D721Med (cell line): ENCODE measurements at regions not wholly inside any gene's neighbourhood (a gene's known extent, or its start where the extent isn't known, plus 50 kb on each side); places are given as distances from the start of the nearest gene placed in this dataset.
"Not testable (repeated sequence)": the region's sequence is repeated elsewhere in the genome, so short reads cannot be mapped to it uniquely, and the experiment has no call there.

Source experiments
- DNase-seq: peaks from one replicate; pipeline ENCODE4 v3.0.0; 2011; ENCODE audit warnings: low spot score; ENCODE audit not compliant: insufficient read length
- FAIRE-seq: peaks from 2 replicates; lab custom pipeline; 2011; peaks lifted over from hg19 to GRCh38; lab: Jason Lieb, UNC
- TF ChIP-seq, protein P1 (sequence below): IDR thresholded peaks from 2 replicates; pipeline ENCODE4 v1.5.1; 2012; ENCODE audit warnings: mild to moderate bottlenecking, control low read depth; ENCODE audit not compliant: insufficient read depth; ENCODE audit errors: missing control alignments

DNA sequence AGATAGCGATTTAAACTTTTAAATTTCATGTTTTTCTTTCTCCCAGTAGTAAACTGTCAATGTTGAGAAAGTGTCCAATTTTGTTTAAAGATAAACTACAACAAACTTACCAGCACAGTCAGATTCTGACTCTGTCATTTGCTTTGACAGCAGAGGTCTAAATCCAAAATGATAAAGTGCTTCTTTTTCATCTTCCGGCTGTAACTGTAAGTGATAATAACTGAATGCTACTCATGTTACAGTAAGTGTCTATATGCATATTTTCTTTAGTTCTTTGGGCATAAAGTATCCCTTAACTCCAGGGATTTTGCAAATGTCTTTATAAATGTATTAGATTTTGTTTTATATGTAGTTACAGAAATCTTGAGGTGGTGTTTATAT lies 610.4 kb downstream of the RFPL4B start:
- TF ChIP-seq, protein P1, sequence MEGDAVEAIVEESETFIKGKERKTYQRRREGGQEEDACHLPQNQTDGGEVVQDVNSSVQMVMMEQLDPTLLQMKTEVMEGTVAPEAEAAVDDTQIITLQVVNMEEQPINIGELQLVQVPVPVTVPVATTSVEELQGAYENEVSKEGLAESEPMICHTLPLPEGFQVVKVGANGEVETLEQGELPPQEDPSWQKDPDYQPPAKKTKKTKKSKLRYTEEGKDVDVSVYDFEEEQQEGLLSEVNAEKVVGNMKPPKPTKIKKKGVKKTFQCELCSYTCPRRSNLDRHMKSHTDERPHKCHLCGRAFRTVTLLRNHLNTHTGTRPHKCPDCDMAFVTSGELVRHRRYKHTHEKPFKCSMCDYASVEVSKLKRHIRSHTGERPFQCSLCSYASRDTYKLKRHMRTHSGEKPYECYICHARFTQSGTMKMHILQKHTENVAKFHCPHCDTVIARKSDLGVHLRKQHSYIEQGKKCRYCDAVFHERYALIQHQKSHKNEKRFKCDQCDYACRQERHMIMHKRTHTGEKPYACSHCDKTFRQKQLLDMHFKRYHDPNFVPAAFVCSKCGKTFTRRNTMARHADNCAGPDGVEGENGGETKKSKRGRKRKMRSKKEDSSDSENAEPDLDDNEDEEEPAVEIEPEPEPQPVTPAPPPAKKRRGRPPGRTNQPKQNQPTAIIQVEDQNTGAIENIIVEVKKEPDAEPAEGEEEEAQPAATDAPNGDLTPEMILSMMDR, result no peak
- FAIRE-seq, result no peak
- DNase-seq, result no peak

- DNase-seq, FAIRE-seq: not testable (repeated sequence)
Observed at GRCh38 chr6:112960130-112960529, 613.0 kb downstream of the RFPL4B start.

DNA sequence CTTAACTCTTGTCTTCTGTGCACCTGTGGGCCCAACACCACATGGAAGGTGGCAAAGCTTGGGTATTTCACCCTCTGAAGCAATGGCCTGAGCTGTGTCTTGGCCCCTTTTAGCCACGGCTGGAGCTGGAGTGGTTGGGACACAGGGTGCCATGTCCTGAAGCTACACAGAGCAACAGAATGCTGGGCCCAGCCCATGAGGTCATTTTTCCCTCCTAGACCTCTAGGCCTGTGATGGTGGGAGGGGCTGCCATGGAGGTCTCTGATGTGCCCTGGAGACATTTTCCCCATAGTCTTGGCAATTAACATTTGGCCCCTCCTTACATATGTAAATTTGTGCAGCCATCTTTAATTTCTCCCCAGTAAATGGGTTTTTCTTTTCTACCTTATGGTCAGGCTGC lies 620.8 kb downstream of the RFPL4B start:
- DNase-seq (no peak), FAIRE-seq (no peak)
- TF ChIP-seq, protein P1, result no peak

GRCh38 chr6:112971651-112972050 lies 624.5 kb downstream of the RFPL4B start:
- TF ChIP-seq, protein P1, result no peak
- DNase-seq (no peak), FAIRE-seq (no peak)

GRCh38 chr6:112974931-112975330 lies 627.8 kb downstream of the RFPL4B start:
- DNase-seq, FAIRE-seq: not testable (repeated sequence)

- not testable (repeated sequence) for DNase-seq, FAIRE-seq
Observed at GRCh38 chr6:112976579-112976978, 629.4 kb downstream of the RFPL4B start.

DNA sequence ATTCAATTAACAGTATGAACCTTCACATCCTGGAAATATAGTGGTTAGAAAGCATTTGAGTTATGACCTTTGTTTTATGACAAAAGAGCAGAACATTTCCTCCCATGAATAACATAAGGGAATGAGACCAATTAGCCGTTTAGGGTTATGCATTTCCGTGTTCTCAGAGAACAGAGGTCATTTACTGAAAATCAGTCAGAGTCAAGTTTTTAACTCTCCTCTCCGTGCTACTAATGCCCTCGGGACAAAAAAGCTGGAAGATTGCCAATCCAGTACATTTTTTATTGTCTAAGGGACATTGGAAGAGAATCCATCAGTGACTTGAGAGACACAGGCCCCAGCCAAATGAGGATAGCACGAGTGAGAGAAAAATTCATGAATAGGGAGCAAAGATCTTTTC lies 632.7 kb downstream of the RFPL4B start:
- FAIRE-seq (no peak), DNase-seq (no peak)
- TF ChIP-seq, protein P1, result no peak

- TF ChIP-seq, protein P1, result no peak
- no peak for DNase-seq
- peak; percentile 61 for FAIRE-seq
Observed at GRCh38 chr6:112980676-112981075, 633.5 kb downstream of the RFPL4B start.

- FAIRE-seq (no peak), DNase-seq (no peak)
Observed at GRCh38 chr6:112983713-112984261, 636.7 kb downstream of the RFPL4B start.

More at GRCh38 chr6:112983713-112984261, 636.7 kb downstream of the RFPL4B start:
- TF ChIP-seq, protein P1, result no peak
